HCT116 (cell line): ENCODE measurements at regions not wholly inside any gene's neighbourhood (a gene's known extent, or its start where the extent isn't known, plus 50 kb on each side); places are given as distances from the start of the nearest gene placed in this dataset.

ENCODE experiments used
- ATAC-seq: fragments of 200-7000 bp; cut with Tn5 transposase; 2 replicates; pipeline ENCODE4 v1.9.1; 2020; ENCODE audit warnings: mild to moderate bottlenecking, moderate library complexity
- BruUV-seq: library from RNA; stranded (reverse); fragments of 400-500 nt; replicated peaks from 2 replicates; lab custom pipeline; 2021; lab: Mats Ljungman, UMichigan
- CTCF ChIA-PET: fragments of 300-600 bp; sonication (Branson Sonifier 250); formaldehyde crosslinking; loops from one replicate; lab custom pipeline; 2021; ENCODE audit warnings: antibody characterized with exemption; lab: Charles Lee
- POLR2A ChIA-PET: fragments of 300-600, 350-600 bp; sonication (Branson Sonifier 250); formaldehyde crosslinking; loops from one replicate; lab custom pipeline; 2021; ENCODE audit warnings: antibody characterized with exemption; lab: Charles Lee
- RAD21 ChIA-PET, 2 experiments: fragments of 300-600 bp; sonication (Branson Sonifier 250); formaldehyde crosslinking; loops; one replicate each; lab custom pipeline; 2023; ENCODE audit warnings: low total read pairs in 2 of 2; ENCODE audit not compliant: uncharacterized antibody in 2 of 2, unreplicated experiment in 2 of 2, low non-redundant PET in 1 of 2; lab: Charles Lee
- DNase-seq: peaks from one replicate; pipeline ENCODE4 v3.0.0-alpha.2; 2010; ENCODE audit warnings: low read depth, low spot score
- H2AFZ ChIP-seq: fragments of 200-600 bp; shearing (Covaris generic), sonication (generic); 2 replicates; pipeline ENCODE4 v1.6.1; 2017; ENCODE audit warnings: low read depth, mixed run types, mixed read lengths, antibody characterized with exemption, low read length; ENCODE audit not compliant: poor library complexity, severe bottlenecking
- H3K27ac ChIP-seq: 2 replicates; pipeline ENCODE4 v1.5.1; 2012; ENCODE audit warnings: low read depth, low read length
- H3K27me3 ChIP-seq: fragments of 200-600 bp; sonication (generic); 2 replicates; pipeline ENCODE4 v1.6.1; 2016; ENCODE audit warnings: mixed run types, low read length, mixed read lengths; ENCODE audit not compliant: insufficient read depth
- H3K36me3 ChIP-seq, 2 experiments: fragments of 200-500 bp in 1 of 2; fragments of 200-600 bp in 1 of 2; sonication (Bioruptor generic) in 1 of 2; sonication (generic) in 1 of 2; 2 replicates each; pipeline versions ENCODE4 v1.5.1 to v1.6.1; 2014 to 2016; ENCODE audit warnings: low read length in 2 of 2, inconsistent platforms in 1 of 2, mixed read lengths in 1 of 2, mixed run types in 1 of 2; ENCODE audit not compliant: insufficient read depth in 2 of 2, control insufficient read depth in 1 of 2
- H3K4me1 ChIP-seq, 2 experiments: fragments of 200-600 bp in 1 of 2; sonication (generic) in 1 of 2; 2 replicates each; pipeline versions ENCODE4 v1.5.1 to v1.6.1; 2012 to 2017; ENCODE audit warnings: low read length in 2 of 2, inconsistent platforms in 1 of 2, mild to moderate bottlenecking in 1 of 2, mixed read lengths in 1 of 2, mixed run types in 1 of 2, moderate library complexity in 1 of 2; ENCODE audit not compliant: insufficient read depth in 2 of 2, control insufficient read depth in 1 of 2
- H3K4me2 ChIP-seq: fragments of 200-600 bp; sonication (generic); 2 replicates; pipeline ENCODE4 v1.6.1; 2017; ENCODE audit warnings: mixed run types, low read length, mixed read lengths
- H3K4me3 ChIP-seq, 2 experiments: fragments of 200-600 bp in 1 of 2; sonication (generic) in 1 of 2; replicated peaks in 1 of 2; 2 replicates each; pipeline ENCODE4 v1.5.1; 2011 to 2016; ENCODE audit warnings: low read length in 2 of 2, control low read depth in 1 of 2, low read depth in 1 of 2, mild to moderate bottlenecking in 1 of 2, mixed read lengths in 1 of 2, mixed run types in 1 of 2
- H3K79me2 ChIP-seq: fragments of 200-600 bp; sonication (generic); 2 replicates; pipeline ENCODE4 v1.6.1; 2017; ENCODE audit warnings: mild to moderate bottlenecking, mixed run types, low read length, moderate library complexity, mixed read lengths; ENCODE audit not compliant: insufficient read depth
- H3K9ac ChIP-seq: fragments of 200-600 bp; sonication (generic); 2 replicates; pipeline ENCODE4 v1.6.1; 2016; ENCODE audit warnings: low read length, mixed read lengths
- H3K9me2 ChIP-seq: fragments of 200-600 bp; sonication (generic), shearing (Covaris generic); 2 replicates; pipeline ENCODE4 v1.6.1; 2017; ENCODE audit warnings: mixed run types, mild to moderate bottlenecking, moderate library complexity; ENCODE audit not compliant: insufficient read depth
- H3K9me3 ChIP-seq, 2 experiments: fragments of 200-500 bp in 1 of 2; fragments of 200-600 bp in 1 of 2; sonication (Bioruptor generic) in 1 of 2; sonication (generic) in 1 of 2; 2 replicates each; pipeline ENCODE4 v1.6.1; 2014 to 2017; ENCODE audit warnings: low read length in 2 of 2, mixed read lengths in 2 of 2, inconsistent platforms in 1 of 2, low read depth in 1 of 2, mild to moderate bottlenecking in 1 of 2, mixed run types in 1 of 2, moderate library complexity in 1 of 2; ENCODE audit not compliant: control insufficient read depth in 1 of 2, insufficient read depth in 1 of 2
- H4K20me1 ChIP-seq: fragments of 200-600 bp; sonication (generic), shearing (Covaris generic); 2 replicates; pipeline ENCODE4 v1.6.1; 2017; ENCODE audit warnings: mixed run types, mild to moderate bottlenecking, moderate library complexity; ENCODE audit not compliant: insufficient read depth
- CBX3 ChIP-seq: IDR thresholded peaks from 2 replicates; pipeline ENCODE4 v1.6.1; 2012; ENCODE audit warnings: low read depth
- CEBPB ChIP-seq: IDR thresholded peaks from 2 replicates; pipeline ENCODE4 v1.6.1; 2012; ENCODE audit warnings: low read depth
- FOSL1 ChIP-seq: IDR thresholded peaks from 2 replicates; pipeline ENCODE4 v1.6.1; 2012; ENCODE audit warnings: low read depth
- POLR2A ChIP-seq: IDR thresholded peaks from 2 replicates; pipeline ENCODE4 v1.7.0; 2011; ENCODE audit warnings: borderline replicate concordance; ENCODE audit not compliant: insufficient read depth, insufficient read length; ENCODE audit errors: extremely low read depth
- POLR2AphosphoS5 ChIP-seq: IDR thresholded peaks from 2 replicates; pipeline ENCODE4 v1.6.1; 2011; ENCODE audit warnings: mild to moderate bottlenecking, low read depth, low read length, moderate library complexity
- SIN3A ChIP-seq: IDR thresholded peaks from 2 replicates; pipeline ENCODE4 v1.6.1; 2012; ENCODE audit warnings: low read depth
- SP1 ChIP-seq: IDR thresholded peaks from 2 replicates; pipeline ENCODE4 v1.6.1; 2012; ENCODE audit warnings: low read depth
- YY1 ChIP-seq: IDR thresholded peaks from 2 replicates; pipeline ENCODE4 v1.6.1; 2011; ENCODE audit warnings: low read length, low read depth, moderate library complexity, mild to moderate bottlenecking; ENCODE audit not compliant: insufficient replicate concordance; ENCODE audit errors: extremely low read depth
- ZNF274 ChIP-seq: fragments of 200-500 bp; sonication (Bioruptor generic); IDR thresholded peaks from 2 replicates; pipeline ENCODE4 v1.6.1; 2014; ENCODE audit warnings: mild to moderate bottlenecking, low read depth, low read length, inconsistent platforms
- intact Hi-C: fragments of 100-400 bp; cut with micrococcal nuclease; formaldehyde crosslinking; loops from 2 replicates; pipeline ENCODE4 v1.10.0; 2022
- TF ChIP-seq, protein P1 (sequence below): IDR thresholded peaks from 2 replicates; pipeline ENCODE4 v1.6.1; 2012; ENCODE audit warnings: low read depth
- TF ChIP-seq, protein P2 (sequence below): IDR thresholded peaks from 2 replicates; pipeline ENCODE4 v1.6.1; 2012
- TF ChIP-seq, protein P3 (sequence below): IDR thresholded peaks from 2 replicates; pipeline ENCODE4 v1.6.1; 2011; ENCODE audit warnings: mild to moderate bottlenecking, low read length, moderate library complexity; ENCODE audit not compliant: insufficient replicate concordance; ENCODE audit errors: extremely low read depth
- TF ChIP-seq, protein P4 (sequence below), 3 experiments: fragments of 200-600 bp in 1 of 3; sonication (generic) in 1 of 3; IDR thresholded peaks in 2 of 3; conservative IDR thresholded peaks in 1 of 3; 2 replicates each; pipeline ENCODE4 v1.5.1; 2012 to 2017; ENCODE audit warnings: low read depth in 2 of 3, low read length in 2 of 3, antibody characterized with exemption in 1 of 3, borderline replicate concordance in 1 of 3, control low read depth in 1 of 3, mild to moderate bottlenecking in 1 of 3, mixed read lengths in 1 of 3, mixed run types in 1 of 3, moderate library complexity in 1 of 3; ENCODE audit not compliant: insufficient read depth in 1 of 3

DNA sequence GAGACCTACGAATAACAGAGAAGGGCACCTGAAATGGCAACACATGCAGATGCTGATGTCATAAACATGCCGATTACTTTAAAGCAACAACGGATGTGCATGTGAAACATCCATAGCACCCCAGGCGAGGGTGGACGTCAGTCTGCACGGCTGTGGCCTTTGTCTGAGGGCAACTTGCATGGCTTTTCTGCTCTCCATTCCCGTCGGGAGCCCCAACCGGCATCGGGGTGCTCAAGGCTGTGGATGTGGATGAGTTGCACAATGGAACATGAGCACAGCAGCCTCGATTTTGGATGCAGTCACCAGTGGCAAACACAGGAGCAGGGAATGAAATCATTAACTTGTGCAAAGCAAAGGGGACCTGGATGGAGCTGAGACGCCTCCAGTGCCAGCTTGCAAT is 298.2 kb upstream of the SALL3 start:
- H3K27me3 ChIP-seq, result 0 out of 2 replicates have a peak, but pooled peaks cover 7% of the 10 kb centered on the region
- H3K9me3 ChIP-seq, result no peaks in the 10 kb centered on the region
- no peak overlapping the region for H3K9ac ChIP-seq
- TF ChIP-seq SP1 (no peak), SIN3A (no peak), POLR2AphosphoS5 (no peak), POLR2A (no peak), ZNF274 (no peak), CBX3 (no peak), YY1 (no peak), CEBPB (no peak), FOSL1 (no peak)
- TF ChIP-seq, protein P1, sequence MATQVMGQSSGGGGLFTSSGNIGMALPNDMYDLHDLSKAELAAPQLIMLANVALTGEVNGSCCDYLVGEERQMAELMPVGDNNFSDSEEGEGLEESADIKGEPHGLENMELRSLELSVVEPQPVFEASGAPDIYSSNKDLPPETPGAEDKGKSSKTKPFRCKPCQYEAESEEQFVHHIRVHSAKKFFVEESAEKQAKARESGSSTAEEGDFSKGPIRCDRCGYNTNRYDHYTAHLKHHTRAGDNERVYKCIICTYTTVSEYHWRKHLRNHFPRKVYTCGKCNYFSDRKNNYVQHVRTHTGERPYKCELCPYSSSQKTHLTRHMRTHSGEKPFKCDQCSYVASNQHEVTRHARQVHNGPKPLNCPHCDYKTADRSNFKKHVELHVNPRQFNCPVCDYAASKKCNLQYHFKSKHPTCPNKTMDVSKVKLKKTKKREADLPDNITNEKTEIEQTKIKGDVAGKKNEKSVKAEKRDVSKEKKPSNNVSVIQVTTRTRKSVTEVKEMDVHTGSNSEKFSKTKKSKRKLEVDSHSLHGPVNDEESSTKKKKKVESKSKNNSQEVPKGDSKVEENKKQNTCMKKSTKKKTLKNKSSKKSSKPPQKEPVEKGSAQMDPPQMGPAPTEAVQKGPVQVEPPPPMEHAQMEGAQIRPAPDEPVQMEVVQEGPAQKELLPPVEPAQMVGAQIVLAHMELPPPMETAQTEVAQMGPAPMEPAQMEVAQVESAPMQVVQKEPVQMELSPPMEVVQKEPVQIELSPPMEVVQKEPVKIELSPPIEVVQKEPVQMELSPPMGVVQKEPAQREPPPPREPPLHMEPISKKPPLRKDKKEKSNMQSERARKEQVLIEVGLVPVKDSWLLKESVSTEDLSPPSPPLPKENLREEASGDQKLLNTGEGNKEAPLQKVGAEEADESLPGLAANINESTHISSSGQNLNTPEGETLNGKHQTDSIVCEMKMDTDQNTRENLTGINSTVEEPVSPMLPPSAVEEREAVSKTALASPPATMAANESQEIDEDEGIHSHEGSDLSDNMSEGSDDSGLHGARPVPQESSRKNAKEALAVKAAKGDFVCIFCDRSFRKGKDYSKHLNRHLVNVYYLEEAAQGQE, result no peak
- TF ChIP-seq, protein P2, sequence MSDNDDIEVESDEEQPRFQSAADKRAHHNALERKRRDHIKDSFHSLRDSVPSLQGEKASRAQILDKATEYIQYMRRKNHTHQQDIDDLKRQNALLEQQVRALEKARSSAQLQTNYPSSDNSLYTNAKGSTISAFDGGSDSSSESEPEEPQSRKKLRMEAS, result no peak
- TF ChIP-seq, protein P3, sequence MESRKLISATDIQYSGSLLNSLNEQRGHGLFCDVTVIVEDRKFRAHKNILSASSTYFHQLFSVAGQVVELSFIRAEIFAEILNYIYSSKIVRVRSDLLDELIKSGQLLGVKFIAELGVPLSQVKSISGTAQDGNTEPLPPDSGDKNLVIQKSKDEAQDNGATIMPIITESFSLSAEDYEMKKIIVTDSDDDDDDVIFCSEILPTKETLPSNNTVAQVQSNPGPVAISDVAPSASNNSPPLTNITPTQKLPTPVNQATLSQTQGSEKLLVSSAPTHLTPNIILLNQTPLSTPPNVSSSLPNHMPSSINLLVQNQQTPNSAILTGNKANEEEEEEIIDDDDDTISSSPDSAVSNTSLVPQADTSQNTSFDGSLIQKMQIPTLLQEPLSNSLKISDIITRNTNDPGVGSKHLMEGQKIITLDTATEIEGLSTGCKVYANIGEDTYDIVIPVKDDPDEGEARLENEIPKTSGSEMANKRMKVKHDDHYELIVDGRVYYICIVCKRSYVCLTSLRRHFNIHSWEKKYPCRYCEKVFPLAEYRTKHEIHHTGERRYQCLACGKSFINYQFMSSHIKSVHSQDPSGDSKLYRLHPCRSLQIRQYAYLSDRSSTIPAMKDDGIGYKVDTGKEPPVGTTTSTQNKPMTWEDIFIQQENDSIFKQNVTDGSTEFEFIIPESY, result no peak
- TF ChIP-seq, protein P4, sequence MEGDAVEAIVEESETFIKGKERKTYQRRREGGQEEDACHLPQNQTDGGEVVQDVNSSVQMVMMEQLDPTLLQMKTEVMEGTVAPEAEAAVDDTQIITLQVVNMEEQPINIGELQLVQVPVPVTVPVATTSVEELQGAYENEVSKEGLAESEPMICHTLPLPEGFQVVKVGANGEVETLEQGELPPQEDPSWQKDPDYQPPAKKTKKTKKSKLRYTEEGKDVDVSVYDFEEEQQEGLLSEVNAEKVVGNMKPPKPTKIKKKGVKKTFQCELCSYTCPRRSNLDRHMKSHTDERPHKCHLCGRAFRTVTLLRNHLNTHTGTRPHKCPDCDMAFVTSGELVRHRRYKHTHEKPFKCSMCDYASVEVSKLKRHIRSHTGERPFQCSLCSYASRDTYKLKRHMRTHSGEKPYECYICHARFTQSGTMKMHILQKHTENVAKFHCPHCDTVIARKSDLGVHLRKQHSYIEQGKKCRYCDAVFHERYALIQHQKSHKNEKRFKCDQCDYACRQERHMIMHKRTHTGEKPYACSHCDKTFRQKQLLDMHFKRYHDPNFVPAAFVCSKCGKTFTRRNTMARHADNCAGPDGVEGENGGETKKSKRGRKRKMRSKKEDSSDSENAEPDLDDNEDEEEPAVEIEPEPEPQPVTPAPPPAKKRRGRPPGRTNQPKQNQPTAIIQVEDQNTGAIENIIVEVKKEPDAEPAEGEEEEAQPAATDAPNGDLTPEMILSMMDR (IDR thresholded peaks at IDR 0.05 in 2 of 3, conservative IDR thresholded peaks at IDR 0.05 in 1 of 3; ENCODE audit: borderline replicate concordance in 1 of 3, insufficient read depth in 1 of 3, low read depth in 2 of 3, low read length in 2 of 3), result no peak
- BruUV-seq, result no TSS peak
- H3K27ac ChIP-seq, result no peak overlapping the region
- no peak overlapping the region for H3K4me3 ChIP-seq
- H3K79me2 ChIP-seq, result no peaks in the 10 kb centered on the region
- no peaks in the 10 kb centered on the region for H3K9me2 ChIP-seq
- ChIA-PET CTCF (no interaction called here), POLR2A (no interaction called here), RAD21 (no interaction called here)
- H4K20me1 ChIP-seq, result no peaks in the 10 kb centered on the region
- intact Hi-C loops, result no loop called here
- H2AFZ ChIP-seq, result no peak overlapping the region
- ATAC-seq (no peak), DNase-seq (no peak)
- H3K4me2 ChIP-seq, result no peak overlapping the region
- H3K4me1 ChIP-seq, result no peaks in the 10 kb centered on the region
- H3K36me3 ChIP-seq, result no peaks in the 10 kb centered on the region
